GM21447 (cell line): ENCODE measurements at regions not wholly inside any gene's neighbourhood (a gene's known extent, or its start where the extent isn't known, plus 50 kb on each side); places are given as distances from the start of the nearest gene placed in this dataset.

Experiments used
- ATAC-seq: cut with Tn5 transposase; IDR thresholded peaks from one replicate; pipeline ENCODE4 v1.9.1; 2021; ENCODE audit not compliant: unreplicated experiment

DNA sequence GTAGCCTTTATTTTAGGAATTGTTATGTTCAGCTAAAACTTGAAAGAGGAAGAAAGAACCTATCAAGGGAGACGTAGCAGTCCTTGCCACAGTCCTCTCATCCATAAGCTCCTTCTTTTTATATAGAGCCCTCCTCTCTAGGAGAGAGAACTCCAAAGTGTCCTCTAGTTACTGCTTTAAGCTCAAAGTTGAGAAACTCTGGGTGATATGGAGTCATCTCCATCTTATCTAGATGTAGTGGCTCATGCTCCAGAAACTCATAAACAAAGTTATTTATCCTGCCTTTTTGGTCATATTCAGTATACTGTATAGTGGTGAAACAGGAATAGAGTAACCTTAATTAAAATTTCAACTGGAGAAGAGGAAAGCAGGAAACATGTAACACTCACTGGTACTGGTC lies 90.4 kb upstream of the ATF7IP start:
- no peak for ATAC-seq

DNA sequence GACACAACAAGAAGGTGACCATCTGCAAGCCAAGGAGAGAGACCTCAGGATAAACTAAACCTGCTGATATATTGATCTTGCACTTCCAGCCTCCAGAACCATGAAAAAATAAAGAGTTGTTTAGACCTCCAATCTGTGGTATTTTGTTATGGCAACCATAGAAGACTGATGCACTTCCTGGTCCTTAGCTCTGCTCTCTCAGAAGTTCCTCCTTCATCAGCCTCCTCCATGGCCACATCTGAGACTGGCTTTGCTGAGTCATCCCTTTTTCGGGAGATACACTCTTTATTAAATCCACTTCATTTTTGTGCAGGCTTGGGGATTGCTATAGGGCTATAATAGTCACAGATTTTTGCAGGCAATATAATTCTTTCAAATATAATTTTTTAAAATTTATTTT lies 89.6 kb upstream of the ATF7IP start:
- ATAC-seq, result no peak

DNA sequence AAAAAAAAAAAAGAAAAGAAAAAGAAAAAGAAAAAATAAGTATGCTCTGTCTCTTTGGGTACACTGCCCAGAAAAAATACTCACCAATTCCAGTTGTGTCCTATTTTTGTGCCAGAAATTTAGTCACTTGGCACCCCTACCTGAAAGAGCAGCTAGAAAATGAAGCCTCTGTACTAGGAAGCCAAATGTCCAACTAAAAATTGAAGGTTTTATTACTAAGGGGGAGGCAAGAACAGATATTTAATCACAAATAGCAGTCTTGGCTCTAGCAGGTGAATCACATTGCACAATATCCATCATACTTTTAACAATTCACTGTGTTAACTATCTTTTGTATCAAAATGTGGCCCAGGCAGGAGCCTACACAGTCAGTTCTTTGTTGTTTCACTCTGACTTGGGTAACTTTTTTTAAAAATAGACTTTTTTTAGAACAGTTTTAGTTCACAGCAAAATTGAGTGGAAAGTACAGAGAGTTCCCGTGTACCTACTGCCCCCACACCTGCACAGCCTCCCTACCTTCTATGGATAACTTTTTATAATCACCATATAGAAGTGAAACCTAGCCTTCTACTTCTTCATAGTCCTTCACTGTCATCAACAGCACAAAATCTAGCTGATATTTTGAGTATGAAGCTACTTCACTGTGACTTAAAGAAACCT lies 87.1 kb upstream of the ATF7IP start:
- no peak for ATAC-seq

DNA sequence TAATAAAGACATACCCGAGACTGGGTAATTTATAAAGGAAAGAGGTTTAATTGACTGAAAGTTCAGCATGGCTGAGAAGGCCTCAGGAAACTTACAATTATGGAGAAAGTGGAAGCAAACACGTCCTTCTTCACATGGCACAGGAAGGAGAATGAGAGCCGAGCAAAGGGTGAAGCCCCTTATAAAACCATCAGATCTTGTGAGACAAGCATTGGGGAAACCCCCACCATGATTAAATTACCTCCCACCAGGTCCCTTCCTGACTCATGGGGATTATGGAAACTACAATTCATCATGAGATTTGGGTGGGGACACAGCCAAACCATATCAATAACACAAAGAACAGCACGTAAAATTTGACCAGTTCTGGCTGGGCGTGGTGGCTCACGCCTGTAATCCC lies 85.6 kb upstream of the ATF7IP start:
- no peak for ATAC-seq

DNA sequence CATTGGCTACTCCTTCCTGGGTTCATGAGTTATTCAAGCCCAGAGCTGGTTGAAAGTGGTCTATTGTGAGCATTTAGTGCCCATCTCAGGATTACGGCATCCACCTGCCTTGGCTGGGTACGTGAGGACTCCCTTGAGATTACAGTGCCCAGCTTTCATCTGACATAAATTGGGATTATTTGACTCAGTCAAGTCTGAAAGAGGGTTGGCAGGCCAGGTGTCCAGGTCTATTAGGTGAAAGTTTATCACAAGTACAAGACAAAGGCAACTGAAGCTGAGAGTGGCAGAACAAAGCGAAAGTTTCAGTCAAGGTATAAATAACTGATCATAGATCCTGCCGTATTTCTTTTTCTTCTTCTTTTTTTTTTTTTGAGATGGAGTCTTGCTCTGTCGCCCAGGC lies 84.6 kb upstream of the ATF7IP start:
- no peak for ATAC-seq

DNA sequence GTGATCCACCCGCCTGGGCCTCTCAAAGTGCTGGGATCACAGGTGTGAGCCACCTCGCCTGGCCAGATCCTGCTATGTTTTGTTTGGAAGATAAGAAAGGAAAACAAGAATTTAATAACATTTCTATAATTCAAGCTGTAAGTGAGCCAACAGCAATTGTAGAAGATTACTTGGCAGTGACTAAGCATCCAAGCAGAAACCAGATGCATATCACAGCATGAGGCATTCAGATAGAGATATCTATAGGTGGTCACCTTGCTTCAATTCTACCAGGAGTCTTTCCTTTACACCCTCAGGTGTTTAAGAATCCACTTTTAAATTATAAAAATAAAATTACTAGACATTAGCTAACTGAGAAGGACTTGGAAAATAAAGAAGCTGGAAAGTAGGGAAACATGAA lies 83.9 kb upstream of the ATF7IP start:
- ATAC-seq, result no peak

DNA sequence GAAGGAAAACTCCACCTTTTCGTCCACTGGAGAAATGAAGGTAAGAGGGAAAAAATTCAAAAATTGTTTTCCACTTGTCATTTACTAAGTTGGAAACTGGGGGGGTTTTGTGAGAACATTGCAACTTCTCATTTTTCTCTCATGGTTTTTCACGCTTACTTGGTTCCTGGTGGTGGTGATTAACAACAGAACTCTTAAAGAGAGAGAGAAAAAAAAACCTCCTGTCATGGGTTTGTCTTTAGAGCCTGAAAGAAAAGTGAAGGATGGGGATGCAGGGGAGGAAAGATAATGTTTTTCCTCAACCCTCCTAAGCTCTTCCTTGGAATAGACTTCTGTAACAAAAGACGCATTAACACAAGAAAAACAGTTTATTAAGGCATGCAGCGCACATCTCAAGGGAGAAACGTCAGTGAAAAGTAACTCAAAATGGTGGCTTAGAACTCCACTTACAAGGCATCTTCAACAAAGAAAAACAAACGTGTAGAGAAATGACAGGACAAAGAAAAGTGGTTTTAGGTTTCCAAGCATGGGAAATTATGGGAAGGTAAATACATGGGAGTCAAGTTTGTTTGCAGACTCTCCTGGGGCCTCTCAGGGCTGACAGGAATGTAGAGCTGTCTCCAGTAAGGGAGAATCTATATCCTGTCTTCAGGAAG lies 81.9 kb upstream of the ATF7IP start:
- peak; percentile 33 for ATAC-seq

DNA sequence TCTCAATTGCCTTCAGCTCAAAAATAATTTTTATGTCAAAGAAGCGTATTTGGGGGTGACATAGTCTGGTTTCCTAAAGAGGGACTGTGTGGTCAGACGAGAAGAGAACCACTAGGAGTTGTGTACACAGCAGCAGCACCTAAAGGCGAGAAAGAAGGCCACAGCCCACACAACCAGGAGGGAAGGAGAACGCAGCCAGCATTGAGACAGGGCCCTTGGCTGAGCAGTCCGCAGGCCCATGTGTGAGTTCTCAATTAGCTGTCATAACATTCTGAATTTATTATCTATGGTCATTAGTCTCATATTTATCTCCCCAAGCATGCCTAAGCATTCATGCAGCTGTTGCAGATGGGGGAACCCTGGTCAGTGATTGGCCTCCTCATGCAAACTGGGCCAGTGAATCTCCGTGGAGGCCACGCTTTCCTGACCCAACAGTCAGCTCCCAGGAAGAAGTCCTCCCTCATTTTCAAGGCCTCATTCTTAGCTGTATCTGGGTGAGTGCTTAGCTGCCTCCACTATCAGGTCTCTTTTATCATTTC lies 81.2 kb upstream of the ATF7IP start:
- ATAC-seq, result peak; percentile 52

DNA sequence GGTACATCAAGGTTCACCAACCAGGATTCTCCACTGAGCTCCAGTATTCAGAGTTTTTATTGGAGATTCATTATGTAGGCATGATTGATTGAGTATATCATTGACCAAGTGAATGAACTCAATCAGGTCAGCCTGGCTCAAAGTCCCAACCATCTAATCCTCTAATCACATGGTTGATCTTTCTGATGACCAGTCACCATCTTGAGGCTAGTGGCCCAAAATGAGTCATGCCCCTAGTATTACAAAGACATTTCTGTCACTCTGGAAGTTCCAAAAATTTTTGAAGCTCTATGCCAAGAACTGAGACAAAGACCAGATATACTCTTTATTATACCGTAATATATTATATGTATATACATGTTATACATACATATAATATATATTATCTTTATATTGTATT lies 75.9 kb upstream of the ATF7IP start:
- ATAC-seq, result no peak

DNA sequence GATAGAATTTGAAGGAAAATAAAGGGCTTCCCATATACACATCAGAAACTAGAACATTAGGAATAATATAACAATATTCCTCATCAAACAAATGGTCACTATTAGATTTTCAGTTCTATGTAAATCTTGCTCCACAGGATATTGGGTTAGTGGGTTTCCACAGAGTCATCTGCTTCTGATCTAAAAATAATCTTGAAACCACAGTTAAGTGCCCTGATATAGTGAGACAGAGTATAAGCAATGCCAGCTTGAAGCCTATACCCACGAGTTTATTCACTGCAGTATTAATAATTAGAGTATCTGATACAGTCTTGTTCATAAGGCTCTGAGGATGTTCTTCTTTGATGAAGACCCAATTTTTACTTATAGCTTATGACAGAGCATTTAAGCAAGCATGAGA lies 74.5 kb upstream of the ATF7IP start:
- ATAC-seq, result no peak

DNA sequence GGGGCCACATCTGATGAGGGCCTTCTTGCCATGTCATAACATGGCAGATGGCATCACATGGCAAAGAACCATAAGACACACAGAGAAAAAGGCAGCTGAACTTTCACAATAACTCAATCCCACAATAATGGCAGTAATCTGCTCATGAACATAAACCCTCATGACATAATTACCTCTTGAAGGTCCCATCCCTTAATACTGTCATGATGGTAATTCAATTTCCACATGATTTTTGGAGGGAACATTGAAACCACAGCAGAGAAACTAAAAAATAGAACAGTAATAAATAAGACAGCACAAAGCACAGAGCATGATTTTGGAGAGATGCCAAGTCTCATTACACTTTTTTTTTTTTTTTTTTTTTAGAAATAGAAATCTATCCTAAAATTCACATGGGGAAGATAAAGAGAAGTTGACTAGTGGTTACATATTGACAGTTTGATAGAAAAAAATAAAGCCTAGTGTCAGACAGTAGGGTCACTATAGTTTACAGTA lies 61.8 kb upstream of the ATF7IP start:
- ATAC-seq, result no peak

DNA sequence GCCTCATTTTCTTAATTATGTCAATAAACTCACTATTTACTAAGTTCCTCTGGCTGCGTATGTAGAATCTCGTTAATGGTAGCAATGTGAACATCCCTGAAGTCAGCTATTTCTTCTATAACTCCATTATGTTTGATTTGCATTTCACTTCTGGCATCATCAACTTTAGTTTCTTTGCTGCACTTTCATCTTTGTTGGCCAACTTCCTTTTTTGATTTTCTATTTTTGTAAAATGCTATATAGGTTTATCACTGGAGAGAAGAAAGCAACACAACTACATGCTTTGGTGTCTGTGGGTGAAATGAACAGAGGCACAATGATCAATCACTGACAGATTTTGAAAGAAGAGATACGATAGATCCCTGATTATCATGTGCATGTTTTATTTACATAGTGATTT lies 58.5 kb upstream of the ATF7IP start:
- no peak for ATAC-seq

DNA sequence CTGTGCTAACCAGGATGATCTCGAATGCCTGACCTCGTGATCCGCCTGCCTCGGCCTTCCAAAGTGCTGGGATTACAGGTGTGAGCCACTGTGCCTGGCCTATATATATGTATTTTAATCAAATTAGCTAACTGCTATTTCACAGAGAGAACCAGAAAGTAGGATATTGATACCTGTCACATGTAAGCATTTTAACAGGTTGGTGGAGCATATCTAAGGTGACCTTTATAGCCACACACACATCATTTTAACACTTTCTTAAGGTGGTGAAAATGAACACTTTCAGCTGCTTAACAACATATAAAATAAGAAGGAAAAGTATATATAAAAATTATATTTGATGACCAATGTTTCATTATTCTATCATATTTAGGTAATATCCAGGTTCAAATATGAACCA lies 57.0 kb upstream of the ATF7IP start:
- ATAC-seq, result no peak

DNA sequence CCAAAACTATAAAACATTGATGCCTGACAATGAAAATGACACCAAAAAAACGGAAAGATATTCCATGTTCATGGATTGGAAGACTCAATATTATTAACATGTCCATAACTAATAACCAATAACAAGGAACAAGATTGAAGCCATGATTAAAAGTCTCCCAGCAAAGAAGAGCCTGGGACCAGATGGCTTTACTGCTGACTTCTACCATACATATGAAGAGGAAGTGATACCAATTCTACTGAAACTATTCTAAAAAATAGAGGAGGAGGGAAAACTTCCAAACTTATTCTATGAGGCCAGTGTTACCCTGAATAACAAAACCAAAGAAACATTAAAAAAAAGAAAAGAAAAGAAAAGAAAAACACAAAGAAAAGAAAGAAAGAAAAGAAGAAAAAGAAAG lies 54.6 kb upstream of the ATF7IP start:
- ATAC-seq, result no peak

DNA sequence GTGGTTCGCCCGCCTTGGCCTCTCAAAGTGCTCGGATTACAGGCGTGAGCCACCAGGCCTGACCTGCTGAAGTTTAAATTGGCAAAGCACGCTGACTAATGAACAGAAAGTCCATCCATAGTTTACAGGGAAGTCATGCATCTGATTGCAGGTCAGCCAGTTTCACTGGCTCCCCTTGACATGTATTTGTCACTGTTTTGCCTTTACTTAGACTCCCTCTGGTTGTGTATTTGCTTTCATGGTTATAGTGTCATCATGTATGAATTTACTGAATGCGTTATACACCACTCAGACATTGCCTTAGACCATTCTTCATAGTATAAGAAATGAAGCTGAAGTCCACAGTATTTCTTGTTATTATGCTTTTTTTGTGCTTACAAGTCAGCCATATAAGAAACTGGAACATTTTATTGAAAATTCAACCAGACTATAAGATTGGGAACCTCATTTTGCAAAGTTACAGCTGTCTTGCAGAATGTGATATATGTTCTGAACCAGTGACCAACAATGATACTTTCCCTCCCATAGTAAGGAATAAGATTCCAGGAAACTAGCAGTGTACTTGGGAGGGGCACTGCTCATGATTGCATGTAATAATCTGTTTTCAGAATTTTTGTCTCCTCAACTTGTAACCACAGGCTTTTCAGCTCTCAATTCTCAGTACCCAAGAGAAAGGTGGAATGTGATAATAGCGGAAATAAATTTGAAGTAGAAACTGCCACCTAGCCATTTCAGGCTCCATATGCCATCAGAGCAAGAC lies 51.9 kb upstream of the ATF7IP start:
- no peak for ATAC-seq

DNA sequence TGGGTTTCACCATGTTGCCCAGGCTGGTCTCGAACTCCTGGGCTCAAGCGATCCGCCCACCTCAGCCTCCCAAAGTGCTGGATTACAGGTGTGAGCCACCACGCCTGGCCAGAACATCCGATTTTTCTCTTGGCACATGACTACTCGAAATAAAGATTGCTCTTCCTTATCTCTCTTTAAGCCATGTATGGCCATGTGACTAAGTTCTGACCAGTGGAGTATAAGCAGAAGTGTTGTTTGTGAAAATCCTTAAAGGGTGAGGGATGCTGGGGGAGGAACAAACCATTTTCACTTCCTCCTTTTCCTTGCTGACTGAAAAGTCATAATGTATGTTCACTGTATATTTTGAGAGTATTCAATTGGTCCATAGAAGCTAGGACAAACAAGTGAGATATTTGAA lies 50.7 kb upstream of the ATF7IP start:
- ATAC-seq, result no peak

DNA sequence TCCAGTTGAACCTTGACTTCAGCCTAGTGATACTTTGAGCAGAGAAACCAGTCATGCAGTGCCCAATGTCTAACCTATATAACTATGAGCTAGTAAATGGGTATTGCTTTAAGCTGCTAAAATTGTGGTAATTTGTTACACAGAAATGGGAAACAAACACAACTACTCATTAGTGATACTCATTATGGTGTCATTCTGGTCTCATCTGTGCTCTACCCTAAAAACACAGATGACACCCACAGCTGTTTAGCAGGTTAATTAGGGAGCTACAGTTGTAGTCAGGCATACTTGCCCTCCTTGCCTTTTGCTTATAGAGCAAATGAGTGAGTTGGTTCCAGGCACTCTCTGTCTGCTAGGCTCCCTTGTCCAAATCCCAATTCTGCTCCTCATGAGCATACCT lies 50.0 kb upstream of the ATF7IP start:
- ATAC-seq, result no peak
